H1 (cell line): ENCODE measurements at regions not wholly inside any gene's neighbourhood (a gene's known extent, or its start where the extent isn't known, plus 50 kb on each side); places are given as distances from the start of the nearest gene placed in this dataset.

Source experiments
- CTCF ChIA-PET: fragments of 300-600 bp; sonication (Branson Sonifier 250); formaldehyde crosslinking; loops from one replicate; lab custom pipeline; 2021; ENCODE audit not compliant: partially characterized antibody; lab: Charles Lee
- POLR2A ChIA-PET: fragments of 300-600 bp; sonication (Branson Sonifier 250); formaldehyde crosslinking; loops from one replicate; lab custom pipeline; 2021; ENCODE audit warnings: inconsistent platforms; ENCODE audit not compliant: partially characterized antibody; lab: Charles Lee
- DNase-seq, 2 experiments: peaks; one replicate each; pipeline versions ENCODE4 v3.0.0 to v3.0.0-alpha.2; 2010 to 2022; ENCODE audit warnings: low spot score in 2 of 2, low read depth in 1 of 2, mixed read lengths in 1 of 2
- FAIRE-seq: peaks from 2 replicates; lab custom pipeline; 2011; peaks lifted over from hg19 to GRCh38; lab: Jason Lieb, UNC
- H2AFZ ChIP-seq: 2 replicates; pipeline ENCODE4 v1.8.1; 2012; ENCODE audit warnings: low read length, inconsistent platforms
- H2AK5ac ChIP-seq: 2 replicates; pipeline ENCODE4 v1.6.1; 2013; ENCODE audit warnings: low read depth, low read length
- H2BK120ac ChIP-seq: replicated peaks from 2 replicates; pipeline ENCODE3; 2013; ENCODE audit warnings: low read depth, low read length, inconsistent platforms
- H2BK12ac ChIP-seq: 2 replicates; pipeline ENCODE4 v1.6.1; 2013; ENCODE audit warnings: low read depth, low read length
- H2BK15ac ChIP-seq: 2 replicates; pipeline ENCODE4 v1.6.1; 2013; ENCODE audit warnings: low read length
- H2BK20ac ChIP-seq: 2 replicates; pipeline ENCODE4 v1.6.1; 2013; ENCODE audit warnings: low read length
- H2BK5ac ChIP-seq: 2 replicates; pipeline ENCODE4 v1.6.1; 2013; ENCODE audit warnings: low read depth, low read length
- H3K14ac ChIP-seq: 2 replicates; pipeline ENCODE4 v1.6.1; 2013; ENCODE audit warnings: inconsistent platforms; ENCODE audit not compliant: insufficient read length
- H3K18ac ChIP-seq: 2 replicates; pipeline ENCODE4 v1.6.1; 2013; ENCODE audit warnings: low read length; ENCODE audit errors: extremely low read depth
- H3K23ac ChIP-seq: 2 replicates; pipeline ENCODE4 v1.6.1; 2013; ENCODE audit warnings: inconsistent platforms; ENCODE audit not compliant: insufficient read length
- H3K23me2 ChIP-seq: 2 replicates; pipeline ENCODE4 v1.6.1; 2013; ENCODE audit warnings: low read depth, low read length
- H3K27ac ChIP-seq: 2 replicates; pipeline ENCODE4 v1.6.1; 2011; ENCODE audit warnings: low read depth, low read length, inconsistent platforms
- H3K27me3 ChIP-seq, 4 experiments: replicated peaks in 1 of 4; 1 replicate in 1 of 4; 2 replicates in 3 of 4; pipeline versions ENCODE4 v1.6.1 to v1.8.1; 2011 to 2013; ENCODE audit warnings: low read length in 3 of 4, mild to moderate bottlenecking in 3 of 4, inconsistent platforms in 2 of 4, mixed read lengths in 2 of 4, moderate library complexity in 1 of 4; ENCODE audit not compliant: control insufficient read depth in 3 of 4, insufficient read depth in 3 of 4; ENCODE audit errors: extremely low read depth in 1 of 4
- H3K36me3 ChIP-seq, 4 experiments: 2 replicates each; pipeline versions ENCODE4 v1.6.1 to v1.8.1; 2011 to 2013; ENCODE audit warnings: mild to moderate bottlenecking in 4 of 4, low read length in 3 of 4, moderate library complexity in 2 of 4, control low read depth in 1 of 4, inconsistent platforms in 1 of 4; ENCODE audit not compliant: insufficient read depth in 4 of 4, control insufficient read depth in 2 of 4
- H3K4ac ChIP-seq: replicated peaks from 2 replicates; pipeline ENCODE3; 2013; ENCODE audit warnings: low read length, low read depth, mixed read lengths, inconsistent platforms; ENCODE audit not compliant: insufficient read length
- H3K4me1 ChIP-seq, 4 experiments: replicated peaks in 1 of 4; 1 replicate in 1 of 4; 2 replicates in 3 of 4; pipeline versions ENCODE4 v1.6.1 to v1.8.1; 2011 to 2013; ENCODE audit warnings: low read length in 3 of 4, inconsistent platforms in 2 of 4, mixed read lengths in 1 of 4; ENCODE audit not compliant: insufficient read depth in 4 of 4, control insufficient read depth in 3 of 4
- H3K4me2 ChIP-seq, 2 experiments: 2 replicates each; pipeline versions ENCODE4 v1.6.1 to v1.8.1; 2011 to 2013; ENCODE audit warnings: low read depth in 2 of 2, low read length in 2 of 2, control low read depth in 1 of 2, inconsistent platforms in 1 of 2, mild to moderate bottlenecking in 1 of 2; ENCODE audit not compliant: insufficient read depth in 1 of 2
- H3K4me3 ChIP-seq, 4 experiments: fragments of 200-600, 300-600 bp in 1 of 4; sonication (generic), shearing (Covaris generic), sonication (Bioruptor Twin) in 1 of 4; 2 replicates each; pipeline versions ENCODE4 v1.5.1 to v1.8.1; 2011 to 2016; ENCODE audit warnings: low read length in 4 of 4, low read depth in 3 of 4, control low read depth in 2 of 4, inconsistent platforms in 2 of 4, mild to moderate bottlenecking in 2 of 4, mixed read lengths in 1 of 4, moderate library complexity in 1 of 4; ENCODE audit not compliant: insufficient read depth in 2 of 4; ENCODE audit errors: extremely low read depth in 1 of 4
- H3K56ac ChIP-seq: replicated peaks from 2 replicates; pipeline ENCODE3; 2013; ENCODE audit warnings: low read depth, mild to moderate bottlenecking, mixed read lengths, low read length, inconsistent platforms; ENCODE audit not compliant: insufficient read length
- H3K79me1 ChIP-seq: 2 replicates; pipeline ENCODE4 v1.6.1; 2013; ENCODE audit warnings: low read depth, low read length, control low read depth
- H3K79me2 ChIP-seq, 2 experiments: 2 replicates each; pipeline versions ENCODE4 v1.6.1 to v1.8.1; 2012 to 2013; ENCODE audit warnings: low read length in 2 of 2, mild to moderate bottlenecking in 2 of 2, inconsistent platforms in 1 of 2; ENCODE audit not compliant: insufficient read depth in 2 of 2, control insufficient read depth in 1 of 2
- H3K9ac ChIP-seq, 4 experiments: replicated peaks in 1 of 4; 1 replicate in 1 of 4; 2 replicates in 3 of 4; pipeline versions ENCODE4 v1.6.1 to v1.8.1; 2011 to 2013; ENCODE audit warnings: low read depth in 3 of 4, low read length in 3 of 4, control low read depth in 2 of 4, mild to moderate bottlenecking in 2 of 4, moderate library complexity in 2 of 4, inconsistent platforms in 1 of 4; ENCODE audit errors: extremely low read depth in 1 of 4
- H3K9me3 ChIP-seq, 2 experiments: 2 replicates each; pipeline versions ENCODE4 v1.6.1 to v1.8.1; 2012 to 2013; ENCODE audit warnings: mild to moderate bottlenecking in 2 of 2, moderate library complexity in 2 of 2, control low read depth in 1 of 2, inconsistent platforms in 1 of 2, low read depth in 1 of 2, low read length in 1 of 2, mixed read lengths in 1 of 2; ENCODE audit not compliant: insufficient read depth in 2 of 2
- H4K20me1 ChIP-seq, 2 experiments: replicated peaks in 1 of 2; 2 replicates each; pipeline versions ENCODE3 to v1.8.1; 2011 to 2013; ENCODE audit warnings: inconsistent platforms in 2 of 2, low read length in 2 of 2, mild to moderate bottlenecking in 1 of 2; ENCODE audit not compliant: insufficient read depth in 2 of 2, control insufficient read depth in 1 of 2
- H4K5ac ChIP-seq: 2 replicates; pipeline ENCODE4 v1.6.1; 2013; ENCODE audit warnings: low read length, low read depth, mixed read lengths, inconsistent platforms; ENCODE audit not compliant: insufficient read length
- H4K8ac ChIP-seq: 2 replicates; pipeline ENCODE4 v1.8.0; 2013; ENCODE audit warnings: mild to moderate bottlenecking, moderate library complexity, low read length, inconsistent platforms; ENCODE audit not compliant: insufficient read depth; ENCODE audit errors: extremely low read depth
- H4K91ac ChIP-seq: replicated peaks from 2 replicates; pipeline ENCODE3; 2013; ENCODE audit warnings: low read length, mixed read lengths, inconsistent platforms; ENCODE audit not compliant: insufficient read length
- CBX5 ChIP-seq: fragments of 300-800, 300-1000 bp; sonication (generic); IDR thresholded peaks from 2 replicates; pipeline ENCODE4 v1.7.1; 2016; ENCODE audit warnings: antibody characterized with exemption, low read length, low read depth
- ZNF274 ChIP-seq: IDR thresholded peaks from 2 replicates; pipeline ENCODE4 v1.7.0; 2012; ENCODE audit warnings: low read length, borderline replicate concordance; ENCODE audit errors: extremely low read depth
- WGBS, 2 experiments: shearing (Covaris generic) in 1 of 2; methylation state at CpG; one replicate each; pipeline versions ENCODE4 v1.1.6 to v1.1.7; 2013 to 2015; ENCODE audit warnings: low lambda C conversion rate in 2 of 2, mixed read lengths in 2 of 2, inconsistent platforms in 1 of 2, low coverage in 1 of 2, missing lambda C conversion rate in 1 of 2; ENCODE audit not compliant: insufficient replicate concordance in 2 of 2, insufficient coverage in 1 of 2, insufficient read length in 1 of 2; ENCODE audit errors: extremely low coverage in 1 of 2, missing lambda C conversion rate in 1 of 2; 5-methylcytosine and 5-hydroxymethylcytosine counted together

DNA sequence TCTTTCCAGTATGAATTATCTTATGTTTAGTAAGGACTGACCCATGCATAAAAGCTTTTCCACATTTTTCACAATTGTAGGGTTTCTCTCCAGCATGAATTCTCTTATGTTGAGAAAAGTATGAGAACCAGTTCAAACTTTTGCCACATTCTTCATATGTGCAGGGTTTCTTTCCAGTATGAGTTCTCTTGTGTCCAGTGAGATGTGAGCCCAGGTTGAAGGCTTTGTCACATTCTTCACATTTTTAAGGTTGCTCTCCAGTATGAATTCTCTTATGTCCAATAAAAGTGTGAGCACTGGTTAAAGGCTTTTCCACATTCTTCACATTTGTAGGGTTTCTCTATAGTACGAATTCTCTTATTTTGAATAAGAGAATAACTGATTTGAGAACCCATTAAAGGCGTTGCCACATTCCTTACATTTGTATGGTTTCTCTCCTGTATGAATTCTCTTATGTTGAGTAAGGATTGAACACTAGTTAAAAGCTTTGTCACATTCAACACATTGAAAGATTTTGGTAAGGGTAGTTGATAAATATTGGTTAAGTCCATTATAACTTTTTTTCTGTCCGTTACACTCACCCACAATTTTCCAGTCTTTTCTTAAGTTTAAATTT lies 911.0 kb upstream of the ZNF722 start:
- Histone ChIP-seq H2BK12ac (no peak overlapping the region), H3K4me3 (no peak overlapping the region), H3K18ac (no peak overlapping the region), H2BK20ac (no peak overlapping the region), H2BK120ac (no peak overlapping the region), H2BK5ac (no peak overlapping the region), H4K8ac (no peak overlapping the region), H3K9me3 (peaks cover 51 to 63% of the 10 kb centered on the region in 2 experiments), H4K20me1 (no peaks in the 10 kb centered on the region), H3K27me3 (no peaks in the 10 kb centered on the region), H3K4me1 (no peaks in the 10 kb centered on the region), H4K91ac (no peak overlapping the region), H2BK15ac (no peak overlapping the region), H3K9ac (no peak overlapping the region), H3K4ac (no peak overlapping the region), H2AFZ (no peak overlapping the region), H4K5ac (no peak overlapping the region), H3K56ac (no peak overlapping the region), H3K79me1 (no peaks in the 10 kb centered on the region), H3K23me2 (no peaks in the 10 kb centered on the region), H3K14ac (no peak overlapping the region), H3K27ac (no peak overlapping the region), H3K79me2 (no peaks in the 10 kb centered on the region), H2AK5ac (no peak overlapping the region), H3K4me2 (no peak overlapping the region), H3K36me3 (no peaks in the 10 kb centered on the region), H3K23ac (no peak overlapping the region)
- CTCF ChIA-PET = no interaction called here
- DNase-seq (no peak), FAIRE-seq (no peak)
- 82% methylated on average over 3 of the region's 3 CpGs; no CpG with 5 or more reads in 1 of the 2 experiments for WGBS, 2 experiments
- POLR2A ChIA-PET = no interaction called here
- TF ChIP-seq ZNF274 (peak; percentile 91), CBX5 (no peak)
